ENCODE measurements at regions not wholly inside any gene's neighbourhood (a gene's known extent, or its start where the extent isn't known, plus 50 kb on each side); places are given as distances from the start of the nearest gene placed in this dataset.

- H3K9me3 ChIP-seq (ENCODE audit: insufficient read depth, low read depth, low read length), result no peaks in the 10 kb centered on the region
- no peak overlapping the region for H3K4me3 Mint-ChIP-seq (ENCODE audit: unreplicated experiment)
- peaks cover 86% of the 10 kb centered on the region for H3K79me2 ChIP-seq (ENCODE audit: insufficient read depth, low read length)
- no peak overlapping the region for H2AFZ ChIP-seq (ENCODE audit: low read depth, low read length)
- H4K20me1 ChIP-seq (ENCODE audit: insufficient read depth, low read length), result peaks cover 66% of the 10 kb centered on the region
- no peak overlapping the region for H3K4me3 ChIP-seq (ENCODE audit: insufficient read depth, low read depth, low read length)
- no peak overlapping the region for H3K9ac ChIP-seq (ENCODE audit: low read length)
- peaks cover 4% of the 10 kb centered on the region for H3K36me3 Mint-ChIP-seq (ENCODE audit: low read depth, unreplicated experiment)
- H3K4me2 ChIP-seq (ENCODE audit: low read length), result no peak overlapping the region
- no peak for DNase-seq (ENCODE audit: low read depth)
- no peaks in the 10 kb centered on the region for H3K9me3 Mint-ChIP-seq (ENCODE audit: unreplicated experiment)
- H3K36me3 ChIP-seq (ENCODE audit: insufficient read depth, low read length), result no peaks in the 10 kb centered on the region
- no peaks in the 10 kb centered on the region for H3K27me3 Mint-ChIP-seq (ENCODE audit: low read depth, unreplicated experiment)
- no peak overlapping the region for H3K27ac Mint-ChIP-seq (ENCODE audit: unreplicated experiment)
- no peaks in the 10 kb centered on the region for H3K4me1 ChIP-seq (ENCODE audit: insufficient read depth, low read length)
- H3K4me1 Mint-ChIP-seq (ENCODE audit: low read depth, unreplicated experiment), result peaks cover 19% of the 10 kb centered on the region
- TF ChIP-seq, protein P1, sequence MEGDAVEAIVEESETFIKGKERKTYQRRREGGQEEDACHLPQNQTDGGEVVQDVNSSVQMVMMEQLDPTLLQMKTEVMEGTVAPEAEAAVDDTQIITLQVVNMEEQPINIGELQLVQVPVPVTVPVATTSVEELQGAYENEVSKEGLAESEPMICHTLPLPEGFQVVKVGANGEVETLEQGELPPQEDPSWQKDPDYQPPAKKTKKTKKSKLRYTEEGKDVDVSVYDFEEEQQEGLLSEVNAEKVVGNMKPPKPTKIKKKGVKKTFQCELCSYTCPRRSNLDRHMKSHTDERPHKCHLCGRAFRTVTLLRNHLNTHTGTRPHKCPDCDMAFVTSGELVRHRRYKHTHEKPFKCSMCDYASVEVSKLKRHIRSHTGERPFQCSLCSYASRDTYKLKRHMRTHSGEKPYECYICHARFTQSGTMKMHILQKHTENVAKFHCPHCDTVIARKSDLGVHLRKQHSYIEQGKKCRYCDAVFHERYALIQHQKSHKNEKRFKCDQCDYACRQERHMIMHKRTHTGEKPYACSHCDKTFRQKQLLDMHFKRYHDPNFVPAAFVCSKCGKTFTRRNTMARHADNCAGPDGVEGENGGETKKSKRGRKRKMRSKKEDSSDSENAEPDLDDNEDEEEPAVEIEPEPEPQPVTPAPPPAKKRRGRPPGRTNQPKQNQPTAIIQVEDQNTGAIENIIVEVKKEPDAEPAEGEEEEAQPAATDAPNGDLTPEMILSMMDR (IDR thresholded peaks at IDR 0.05; ENCODE audit: insufficient read depth, low read depth, low read length), result no peak
- TF ChIP-seq EZH2 (IDR thresholded peaks at IDR 0.05; ENCODE audit: insufficient read depth, low read length), result no peak
- no peak overlapping the region for H3K27ac ChIP-seq (ENCODE audit: low read depth, low read length)
- no peak for FAIRE-seq
- H3K27me3 ChIP-seq (ENCODE audit: insufficient read depth, low read length), result no peaks in the 10 kb centered on the region
Observed at GRCh38 chr13:74037762-74038161, 96.4 kb downstream of the KLF12 start.

DNA sequence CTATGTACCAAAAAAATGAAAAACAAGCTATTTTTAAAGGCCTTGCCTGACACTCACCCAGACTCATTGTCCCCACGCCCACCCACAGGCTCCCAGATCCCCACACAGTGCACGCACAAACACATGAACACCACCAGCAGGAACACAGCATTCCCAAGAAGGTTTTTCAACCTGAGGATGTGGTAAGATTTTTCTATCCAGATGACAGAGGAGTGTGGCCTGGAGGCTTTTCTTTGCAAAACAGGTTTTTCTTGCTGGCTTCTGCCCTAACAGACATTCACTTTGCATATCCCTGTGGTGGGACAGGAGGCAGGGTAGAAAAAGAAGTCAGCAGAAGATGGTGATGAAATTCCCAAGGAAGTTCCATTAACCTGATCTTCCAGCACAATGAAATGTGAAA, 97.8 kb downstream of the KLF12 start:
- Histone ChIP-seq H3K4me3 (ENCODE audit: insufficient read depth, low read depth, low read length) (no peak overlapping the region), H3K36me3 (ENCODE audit: insufficient read depth, low read length) (no peaks in the 10 kb centered on the region), H3K9ac (ENCODE audit: low read length) (no peak overlapping the region), H3K27me3 (ENCODE audit: insufficient read depth, low read length) (no peaks in the 10 kb centered on the region), H3K27ac (ENCODE audit: low read depth, low read length) (no peak overlapping the region), H2AFZ (ENCODE audit: low read depth, low read length) (no peak overlapping the region), H3K9me3 (ENCODE audit: insufficient read depth, low read depth, low read length) (no peaks in the 10 kb centered on the region), H3K4me1 (ENCODE audit: insufficient read depth, low read length) (no peaks in the 10 kb centered on the region), H3K79me2 (ENCODE audit: insufficient read depth, low read length) (peaks cover 82% of the 10 kb centered on the region), H3K4me2 (ENCODE audit: low read length) (no peak overlapping the region), H4K20me1 (ENCODE audit: insufficient read depth, low read length) (peaks cover 65% of the 10 kb centered on the region)
- Mint-ChIP-seq H3K27ac (ENCODE audit: unreplicated experiment) (peak overlapping the region; percentile 79), H3K27me3 (ENCODE audit: low read depth, unreplicated experiment) (no peaks in the 10 kb centered on the region), H3K36me3 (ENCODE audit: low read depth, unreplicated experiment) (peaks cover 4% of the 10 kb centered on the region), H3K4me1 (ENCODE audit: low read depth, unreplicated experiment) (peaks cover 16% of the 10 kb centered on the region), H3K9me3 (ENCODE audit: unreplicated experiment) (no peaks in the 10 kb centered on the region), H3K4me3 (ENCODE audit: unreplicated experiment) (no peak overlapping the region)
- DNase-seq (ENCODE audit: low read depth) (no peak), FAIRE-seq (no peak)
- no peak for TF ChIP-seq EZH2 (IDR thresholded peaks at IDR 0.05; ENCODE audit: insufficient read depth, low read length)
- TF ChIP-seq, protein P1 (IDR thresholded peaks at IDR 0.05; ENCODE audit: insufficient read depth, low read depth, low read length), result no peak

- no peak overlapping the region for H3K27ac ChIP-seq (ENCODE audit: low read depth, low read length)
- no peak overlapping the region for H3K4me2 ChIP-seq (ENCODE audit: low read length)
- no peaks in the 10 kb centered on the region for H3K27me3 ChIP-seq (ENCODE audit: insufficient read depth, low read length)
- Mint-ChIP-seq H3K9me3 (ENCODE audit: unreplicated experiment) (no peaks in the 10 kb centered on the region), H3K4me1 (ENCODE audit: low read depth, unreplicated experiment) (peaks cover 15% of the 10 kb centered on the region), H3K27me3 (ENCODE audit: low read depth, unreplicated experiment) (no peaks in the 10 kb centered on the region), H3K36me3 (ENCODE audit: low read depth, unreplicated experiment) (peaks cover 4% of the 10 kb centered on the region), H3K4me3 (ENCODE audit: unreplicated experiment) (no peak overlapping the region), H3K27ac (ENCODE audit: unreplicated experiment) (peak overlapping the region; percentile 79)
- H3K4me1 ChIP-seq (ENCODE audit: insufficient read depth, low read length), result no peaks in the 10 kb centered on the region
- no peak overlapping the region for H3K4me3 ChIP-seq (ENCODE audit: insufficient read depth, low read depth, low read length)
- peaks cover 61% of the 10 kb centered on the region for H4K20me1 ChIP-seq (ENCODE audit: insufficient read depth, low read length)
- no peak overlapping the region for H2AFZ ChIP-seq (ENCODE audit: low read depth, low read length)
- no peak for FAIRE-seq
- TF ChIP-seq EZH2 (IDR thresholded peaks at IDR 0.05; ENCODE audit: insufficient read depth, low read length), result no peak
- TF ChIP-seq, protein P1 (IDR thresholded peaks at IDR 0.05; ENCODE audit: insufficient read depth, low read depth, low read length), result no peak
- H3K9ac ChIP-seq (ENCODE audit: low read length), result no peak overlapping the region
- H3K79me2 ChIP-seq (ENCODE audit: insufficient read depth, low read length), result peaks cover 81% of the 10 kb centered on the region
- DNase-seq (ENCODE audit: low read depth), result no peak
- H3K36me3 ChIP-seq (ENCODE audit: insufficient read depth, low read length), result no peaks in the 10 kb centered on the region
- H3K9me3 ChIP-seq (ENCODE audit: insufficient read depth, low read depth, low read length), result no peaks in the 10 kb centered on the region
Observed at GRCh38 chr13:74035896-74036295, 98.3 kb downstream of the KLF12 start.
